DND-41 (cell line): ENCODE measurements at regions not wholly inside any gene's neighbourhood (a gene's known extent, or its start where the extent isn't known, plus 50 kb on each side); places are given as distances from the start of the nearest gene placed in this dataset.

Source experiments
- EZH2 ChIP-seq: IDR thresholded peaks from 3 replicates; pipeline ENCODE4 v1.6.1; 2012; ENCODE audit warnings: borderline replicate concordance, low read depth, mild to moderate bottlenecking, moderate library complexity, low read length, inconsistent platforms; ENCODE audit not compliant: severe bottlenecking
- TF ChIP-seq, protein P1 (sequence below): IDR thresholded peaks from 2 replicates; pipeline ENCODE4 v1.5.1; 2012; ENCODE audit warnings: borderline replicate concordance, low read length, moderate library complexity, mild to moderate bottlenecking; ENCODE audit not compliant: poor library complexity, severe bottlenecking; ENCODE audit errors: extremely low read depth

DNA sequence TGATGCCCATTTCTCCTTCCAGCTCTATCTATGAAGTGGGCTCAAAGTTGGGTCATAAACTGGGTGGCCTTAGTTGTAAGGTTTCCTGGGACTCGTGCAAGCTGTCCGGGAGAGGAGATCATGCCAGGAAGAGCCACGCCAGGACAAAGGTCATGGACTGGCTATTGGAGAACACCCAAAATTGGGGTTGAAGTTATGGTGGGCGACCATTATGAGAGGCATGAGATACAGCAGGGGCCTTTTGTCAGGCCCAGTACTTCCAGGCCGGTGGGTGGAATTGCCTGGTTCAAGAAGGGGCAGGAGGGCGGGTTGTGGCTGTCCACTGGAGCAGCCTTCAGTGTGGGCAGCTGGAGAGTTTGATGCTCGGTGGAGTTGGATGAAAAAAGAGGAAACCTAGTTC, 225.1 kb upstream of the SSTR4 start:
- TF ChIP-seq, protein P1, sequence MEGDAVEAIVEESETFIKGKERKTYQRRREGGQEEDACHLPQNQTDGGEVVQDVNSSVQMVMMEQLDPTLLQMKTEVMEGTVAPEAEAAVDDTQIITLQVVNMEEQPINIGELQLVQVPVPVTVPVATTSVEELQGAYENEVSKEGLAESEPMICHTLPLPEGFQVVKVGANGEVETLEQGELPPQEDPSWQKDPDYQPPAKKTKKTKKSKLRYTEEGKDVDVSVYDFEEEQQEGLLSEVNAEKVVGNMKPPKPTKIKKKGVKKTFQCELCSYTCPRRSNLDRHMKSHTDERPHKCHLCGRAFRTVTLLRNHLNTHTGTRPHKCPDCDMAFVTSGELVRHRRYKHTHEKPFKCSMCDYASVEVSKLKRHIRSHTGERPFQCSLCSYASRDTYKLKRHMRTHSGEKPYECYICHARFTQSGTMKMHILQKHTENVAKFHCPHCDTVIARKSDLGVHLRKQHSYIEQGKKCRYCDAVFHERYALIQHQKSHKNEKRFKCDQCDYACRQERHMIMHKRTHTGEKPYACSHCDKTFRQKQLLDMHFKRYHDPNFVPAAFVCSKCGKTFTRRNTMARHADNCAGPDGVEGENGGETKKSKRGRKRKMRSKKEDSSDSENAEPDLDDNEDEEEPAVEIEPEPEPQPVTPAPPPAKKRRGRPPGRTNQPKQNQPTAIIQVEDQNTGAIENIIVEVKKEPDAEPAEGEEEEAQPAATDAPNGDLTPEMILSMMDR, result no peak
- no peak for TF ChIP-seq EZH2
